Coronary artery (tissue), 2 donors: ENCODE measurements at regions not wholly inside any gene's neighbourhood (a gene's known extent, or its start where the extent isn't known, plus 50 kb on each side); places are given as distances from the start of the nearest gene placed in this dataset.

Experiments used
- DNase-seq: peaks from one replicate; pipeline ENCODE4 v3.0.0-alpha.2; 2017; ENCODE audit warnings: low spot score
- H3K27ac ChIP-seq, 2 donors: fragments of 200-600 bp; sonication (generic); one replicate each; pipeline ENCODE4 v1.5.1; 2016 to 2019
- H3K4me3 ChIP-seq: fragments of 200-600 bp; sonication (generic); 2 replicates; pipeline ENCODE4 v1.5.1; 2016; ENCODE audit warnings: mild to moderate bottlenecking, moderate library complexity
- CTCF ChIP-seq: fragments of 200-600 bp; sonication (generic); IDR thresholded peaks from one replicate; pipeline ENCODE4 v1.5.1; 2019; ENCODE audit warnings: antibody characterized with exemption

GRCh38 chr13:75231235-75231634 lies 250.7 kb downstream of the TBC1D4 start:
- no peak overlapping the region for H3K4me3 ChIP-seq
- no peak overlapping the region for H3K27ac ChIP-seq
- TF ChIP-seq CTCF = no peak
- no peak for DNase-seq

- TF ChIP-seq CTCF = no peak
- H3K27ac ChIP-seq = no peak overlapping the region
- no peak for DNase-seq
- no peak overlapping the region for H3K4me3 ChIP-seq
Observed at GRCh38 chr13:75226733-75227435, 255.1 kb downstream of the TBC1D4 start.

GRCh38 chr13:75226092-75226491 lies 255.9 kb downstream of the TBC1D4 start:
- DNase-seq = no peak
- no peak for TF ChIP-seq CTCF
- Histone ChIP-seq H3K4me3 (no peak overlapping the region), H3K27ac (no peak overlapping the region)

GRCh38 chr13:75225288-75226032 lies 256.5 kb downstream of the TBC1D4 start:
- H3K27ac ChIP-seq = no peak overlapping the region
- no peak for TF ChIP-seq CTCF
- no peak overlapping the region for H3K4me3 ChIP-seq
- DNase-seq = no peak

- no peak for TF ChIP-seq CTCF
Observed at GRCh38 chr13:75224053-75224742, 257.8 kb downstream of the TBC1D4 start.

GRCh38 chr13:75222031-75222430 lies 259.9 kb downstream of the TBC1D4 start:
- no peak overlapping the region for H3K27ac ChIP-seq
- DNase-seq = no peak
- no peak overlapping the region for H3K4me3 ChIP-seq
- TF ChIP-seq CTCF = no peak

More at GRCh38 chr13:75224053-75224742, 257.8 kb downstream of the TBC1D4 start:
- DNase-seq = no peak
- Histone ChIP-seq H3K4me3 (no peak overlapping the region), H3K27ac (no peak overlapping the region)
